ENCODE measurements at regions not wholly inside any gene's neighbourhood (a gene's known extent, or its start where the extent isn't known, plus 50 kb on each side); places are given as distances from the start of the nearest gene placed in this dataset.

DNA sequence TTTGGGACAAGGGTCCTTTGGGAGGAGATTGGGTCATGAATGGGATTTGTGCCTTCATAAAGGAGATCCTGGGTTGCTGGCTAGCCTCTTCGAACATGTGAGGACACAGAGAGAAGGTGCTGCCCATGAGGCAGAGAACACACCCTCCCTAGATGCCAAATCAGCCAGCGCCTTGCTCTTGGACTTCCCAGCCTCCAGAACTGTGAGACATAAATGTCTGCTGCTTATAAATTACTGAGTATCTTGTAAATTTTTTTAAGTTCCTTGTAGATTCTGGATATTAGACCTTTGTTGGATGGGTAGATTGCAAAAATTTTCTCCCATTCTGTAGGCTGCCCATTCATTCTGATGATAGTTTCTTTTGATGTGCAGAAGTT is 297.5 kb upstream of the FOXQ1 start:
- TF ChIP-seq, protein P1, sequence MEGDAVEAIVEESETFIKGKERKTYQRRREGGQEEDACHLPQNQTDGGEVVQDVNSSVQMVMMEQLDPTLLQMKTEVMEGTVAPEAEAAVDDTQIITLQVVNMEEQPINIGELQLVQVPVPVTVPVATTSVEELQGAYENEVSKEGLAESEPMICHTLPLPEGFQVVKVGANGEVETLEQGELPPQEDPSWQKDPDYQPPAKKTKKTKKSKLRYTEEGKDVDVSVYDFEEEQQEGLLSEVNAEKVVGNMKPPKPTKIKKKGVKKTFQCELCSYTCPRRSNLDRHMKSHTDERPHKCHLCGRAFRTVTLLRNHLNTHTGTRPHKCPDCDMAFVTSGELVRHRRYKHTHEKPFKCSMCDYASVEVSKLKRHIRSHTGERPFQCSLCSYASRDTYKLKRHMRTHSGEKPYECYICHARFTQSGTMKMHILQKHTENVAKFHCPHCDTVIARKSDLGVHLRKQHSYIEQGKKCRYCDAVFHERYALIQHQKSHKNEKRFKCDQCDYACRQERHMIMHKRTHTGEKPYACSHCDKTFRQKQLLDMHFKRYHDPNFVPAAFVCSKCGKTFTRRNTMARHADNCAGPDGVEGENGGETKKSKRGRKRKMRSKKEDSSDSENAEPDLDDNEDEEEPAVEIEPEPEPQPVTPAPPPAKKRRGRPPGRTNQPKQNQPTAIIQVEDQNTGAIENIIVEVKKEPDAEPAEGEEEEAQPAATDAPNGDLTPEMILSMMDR (IDR thresholded peaks at IDR 0.05; ENCODE audit: low read length) = no peak
- TF ChIP-seq EZH2 (optimal IDR thresholded peaks at IDR 0.05; ENCODE audit: low read depth, low read length) (no peak), EZH2phosphoT487 (IDR thresholded peaks at IDR 0.05; ENCODE audit: low read length) (no peak)

Data from MM.1S (cell line).